GM20000 (cell line): ENCODE measurements at regions not wholly inside any gene's neighbourhood (a gene's known extent, or its start where the extent isn't known, plus 50 kb on each side); places are given as distances from the start of the nearest gene placed in this dataset.

ENCODE experiments used
- DNase-seq: peaks from one replicate; pipeline ENCODE4 v3.0.0; 2012; ENCODE audit warnings: low spot score
- CTCF ChIP-seq: IDR thresholded peaks from 2 replicates; pipeline ENCODE4 v1.5.1; 2012; ENCODE audit warnings: mild to moderate bottlenecking, control low read depth; ENCODE audit errors: extremely low read depth, missing control alignments

GRCh38 chr11:112514011-112514740, 253.5 kb upstream of the PLET1 start:
- no peak for TF ChIP-seq CTCF
- DNase-seq = no peak

- no peak for TF ChIP-seq CTCF
Measured at GRCh38 chr11:112516261-112516660, 255.6 kb upstream of the PLET1 start.

GRCh38 chr11:112516755-112517154, 256.1 kb upstream of the PLET1 start:
- DNase-seq = no peak
- no peak for TF ChIP-seq CTCF

More at GRCh38 chr11:112516261-112516660, 255.6 kb upstream of the PLET1 start:
- no peak for DNase-seq

GRCh38 chr11:112518371-112518770, 257.7 kb upstream of the PLET1 start:
- DNase-seq = no peak
- TF ChIP-seq CTCF = no peak

GRCh38 chr11:112519751-112520150, 259.1 kb upstream of the PLET1 start:
- no peak for TF ChIP-seq CTCF
- DNase-seq = no peak

GRCh38 chr11:112520354-112520753, 259.7 kb upstream of the PLET1 start:
- no peak for DNase-seq
- TF ChIP-seq CTCF = no peak

GRCh38 chr11:112522536-112522935, 261.9 kb upstream of the PLET1 start:
- TF ChIP-seq CTCF = no peak
- no peak for DNase-seq
